Fibroblast of lung (primary cell): ENCODE measurements at regions not wholly inside any gene's neighbourhood (a gene's known extent, or its start where the extent isn't known, plus 50 kb on each side); places are given as distances from the start of the nearest gene placed in this dataset.

Experiments
- DNase-seq, 2 donors: peaks; one replicate each; pipeline versions ENCODE4 v3.0.0 to v3.0.0-alpha.2; 2010; ENCODE audit warnings: low read depth in 2 of 2
- H2AFZ ChIP-seq: 2 replicates; pipeline ENCODE4 v1.5.1; 2012; ENCODE audit warnings: low read length, control low read depth, inconsistent platforms
- H3K27ac ChIP-seq: 2 replicates; pipeline ENCODE4 v1.5.1; 2011; ENCODE audit warnings: low read length, control low read depth; ENCODE audit not compliant: insufficient read depth
- H3K27me3 ChIP-seq: 2 replicates; pipeline ENCODE4 v1.5.1; 2011; ENCODE audit warnings: mild to moderate bottlenecking, low read length; ENCODE audit not compliant: control insufficient read depth, insufficient read depth
- H3K36me3 ChIP-seq: 2 replicates; pipeline ENCODE4 v1.5.1; 2011; ENCODE audit warnings: low read length; ENCODE audit not compliant: control insufficient read depth, insufficient read depth
- H3K4me1 ChIP-seq: 2 replicates; pipeline ENCODE4 v1.5.1; 2011; ENCODE audit warnings: low read length; ENCODE audit not compliant: control insufficient read depth, insufficient read depth; ENCODE audit errors: extremely low read depth
- H3K4me2 ChIP-seq: 2 replicates; pipeline ENCODE4 v1.5.1; 2011; ENCODE audit warnings: low read length, control low read depth; ENCODE audit not compliant: insufficient read depth; ENCODE audit errors: extremely low read depth
- H3K4me3 ChIP-seq, 4 experiments: fragments of 200-600 bp in 1 of 4; sonication (generic) in 1 of 4; replicated peaks in 1 of 4; 2 replicates each; pipeline ENCODE4 v1.5.1; 2011 to 2016; ENCODE audit warnings: low read length in 4 of 4, low read depth in 3 of 4, mild to moderate bottlenecking in 3 of 4, control low read depth in 2 of 4, inconsistent platforms in 1 of 4, mixed read lengths in 1 of 4; ENCODE audit not compliant: insufficient read depth in 1 of 4; ENCODE audit errors: control extremely low read depth in 1 of 4
- H3K79me2 ChIP-seq: 2 replicates; pipeline ENCODE4 v1.5.1; 2012; ENCODE audit warnings: mild to moderate bottlenecking, low read length, inconsistent platforms; ENCODE audit not compliant: control insufficient read depth, insufficient read depth
- H3K9ac ChIP-seq: 2 replicates; pipeline ENCODE4 v1.5.1; 2011; ENCODE audit warnings: mild to moderate bottlenecking, low read length, control low read depth; ENCODE audit not compliant: insufficient read depth
- H3K9me3 ChIP-seq: 2 replicates; pipeline ENCODE4 v1.5.1; 2012; ENCODE audit warnings: low read depth, low read length; ENCODE audit not compliant: control insufficient read depth, insufficient read depth
- H4K20me1 ChIP-seq: 2 replicates; pipeline ENCODE4 v1.5.1; 2011; ENCODE audit warnings: low read length; ENCODE audit not compliant: control insufficient read depth, insufficient read depth; ENCODE audit errors: extremely low read depth
- CTCF ChIP-seq, 2 donors: IDR thresholded peaks in 1 of 2; conservative IDR thresholded peaks in 1 of 2; 1 replicate in 1 of 2; 2 replicates in 1 of 2; pipeline ENCODE4 v1.5.1; 2011 to 2012; ENCODE audit warnings: low read length in 2 of 2, control low read depth in 1 of 2, inconsistent platforms in 1 of 2, low read depth in 1 of 2, mild to moderate bottlenecking in 1 of 2
- EZH2 ChIP-seq: IDR thresholded peaks from 2 replicates; pipeline ENCODE4 v1.5.1; 2012; ENCODE audit warnings: low read length, control low read depth, mild to moderate bottlenecking; ENCODE audit errors: missing control alignments

GRCh38 chr2:38440655-38441054 is 63.6 kb upstream of the ATL2 start:
- Histone ChIP-seq H4K20me1 (no peaks in the 10 kb centered on the region), H3K27ac (no peak overlapping the region), H3K79me2 (no peaks in the 10 kb centered on the region), H3K9me3 (no peaks in the 10 kb centered on the region), H3K9ac (no peak overlapping the region), H3K36me3 (no peaks in the 10 kb centered on the region), H3K4me3 (no peak overlapping the region), H3K4me2 (no peak overlapping the region), H3K27me3 (peaks cover 25% of the 10 kb centered on the region), H2AFZ (no peak overlapping the region), H3K4me1 (no peaks in the 10 kb centered on the region)
- DNase-seq: no peak
- TF ChIP-seq CTCF (conservative IDR thresholded peaks at IDR 0.05 in 1 of 2, IDR thresholded peaks at IDR 0.05 in 1 of 2; ENCODE audit: low read depth in 1 of 2, low read length in 2 of 2): no peak
- TF ChIP-seq EZH2: no peak

DNA sequence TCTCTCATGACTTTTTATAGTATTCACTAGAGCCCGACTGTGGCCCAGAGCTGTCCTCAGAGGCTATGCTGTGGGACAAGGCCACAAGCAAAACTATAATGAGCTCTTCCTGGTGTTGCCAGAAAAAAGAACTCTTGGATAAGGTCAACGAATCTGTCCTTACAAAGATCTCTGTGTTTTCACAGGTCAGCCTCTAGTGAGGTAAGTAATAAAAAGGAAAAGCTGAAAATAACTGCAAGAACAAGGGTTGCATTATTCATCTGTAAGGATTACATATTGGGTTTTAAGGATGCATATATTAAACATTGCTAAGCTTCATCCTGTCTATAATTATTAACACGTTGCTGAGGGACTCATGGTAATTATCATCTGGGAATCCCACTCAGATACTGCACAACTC is 62.8 kb upstream of the ATL2 start:
- H3K9ac ChIP-seq: no peak overlapping the region
- no peaks in the 10 kb centered on the region for H3K4me1 ChIP-seq
- no peak overlapping the region for H2AFZ ChIP-seq
- no peaks in the 10 kb centered on the region for H3K36me3 ChIP-seq
- H3K4me3 ChIP-seq: no peak overlapping the region
- peaks cover 25% of the 10 kb centered on the region for H3K27me3 ChIP-seq
- H3K4me2 ChIP-seq: no peak overlapping the region
- no peaks in the 10 kb centered on the region for H3K9me3 ChIP-seq
- H3K27ac ChIP-seq: no peak overlapping the region
- H4K20me1 ChIP-seq: no peaks in the 10 kb centered on the region
- DNase-seq: no peak
- no peaks in the 10 kb centered on the region for H3K79me2 ChIP-seq
- no peak for TF ChIP-seq CTCF (conservative IDR thresholded peaks at IDR 0.05 in 1 of 2, IDR thresholded peaks at IDR 0.05 in 1 of 2; ENCODE audit: low read depth in 1 of 2, low read length in 2 of 2)
- no peak for TF ChIP-seq EZH2

DNA sequence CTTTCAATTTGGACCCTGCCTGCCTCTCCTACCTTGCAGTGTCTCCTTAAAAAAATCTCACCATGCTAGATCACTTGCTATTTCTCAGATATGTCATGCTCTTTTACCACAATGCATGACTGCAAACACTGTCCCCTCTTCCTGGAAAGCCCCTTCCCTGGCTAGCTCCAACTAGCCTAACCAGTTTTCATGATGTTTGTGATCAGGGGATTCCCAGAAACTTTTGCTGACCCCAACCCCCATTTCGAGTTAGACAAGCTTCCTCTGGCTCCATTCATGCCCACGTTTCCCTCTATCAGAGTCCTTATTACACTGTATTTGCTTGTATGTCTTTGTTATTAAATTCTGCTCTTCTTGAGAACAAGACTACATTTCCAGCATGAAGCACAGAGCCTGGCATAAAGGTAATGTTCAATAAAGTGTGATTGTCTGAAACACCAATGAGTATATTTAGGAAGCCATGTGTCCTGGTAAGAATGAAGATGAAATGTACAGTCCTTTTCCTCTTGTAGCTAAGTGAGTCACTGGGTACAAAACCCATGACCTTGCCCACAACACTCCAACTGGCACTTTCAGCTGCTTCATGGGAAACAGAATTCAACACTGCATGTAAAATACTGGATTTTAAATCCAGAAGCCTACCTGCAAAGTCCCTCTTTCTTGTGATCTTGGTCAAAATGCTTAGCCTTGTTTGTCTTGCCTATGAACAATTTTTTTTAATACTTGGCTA is 62.0 kb upstream of the ATL2 start:
- Histone ChIP-seq H4K20me1 (no peaks in the 10 kb centered on the region), H3K79me2 (no peaks in the 10 kb centered on the region), H3K4me2 (no peak overlapping the region), H3K4me3 (no peak overlapping the region), H3K9ac (no peak overlapping the region), H3K36me3 (no peaks in the 10 kb centered on the region), H2AFZ (no peak overlapping the region), H3K9me3 (no peaks in the 10 kb centered on the region), H3K27me3 (peaks cover 25% of the 10 kb centered on the region), H3K4me1 (no peaks in the 10 kb centered on the region), H3K27ac (no peak overlapping the region)
- TF ChIP-seq EZH2 (no peak), CTCF (conservative IDR thresholded peaks at IDR 0.05 in 1 of 2, IDR thresholded peaks at IDR 0.05 in 1 of 2; ENCODE audit: low read depth in 1 of 2, low read length in 2 of 2) (no peak)
- no peak for DNase-seq
